MM.1S (cell line): ENCODE measurements at regions not wholly inside any gene's neighbourhood (a gene's known extent, or its start where the extent isn't known, plus 50 kb on each side); places are given as distances from the start of the nearest gene placed in this dataset.

ENCODE experiments used
- DNase-seq: peaks from one replicate; pipeline ENCODE4 v3.0.0-alpha.2; 2015
- H2AFZ ChIP-seq: fragments of 300-600 bp; sonication (generic); 2 replicates; pipeline ENCODE4 v1.6.0; 2016; ENCODE audit warnings: antibody characterized with exemption, low read length
- H3F3A ChIP-seq: fragments of 300-600 bp; sonication (generic); 2 replicates; pipeline ENCODE4 v1.6.1; 2016; ENCODE audit warnings: mild to moderate bottlenecking, antibody characterized with exemption, low read length, moderate library complexity, mixed read lengths; ENCODE audit not compliant: insufficient read depth
- H3K27ac ChIP-seq: fragments of 300-600 bp; sonication (generic); 2 replicates; pipeline ENCODE4 v1.5.1; 2016; ENCODE audit warnings: mild to moderate bottlenecking, low read length
- H3K27me3 ChIP-seq: fragments of 300-600 bp; sonication (generic); replicated peaks from 2 replicates; pipeline ENCODE4 v1.6.0; 2016; ENCODE audit warnings: low read length; ENCODE audit not compliant: insufficient read depth
- H3K36me3 ChIP-seq: fragments of 300-600 bp; sonication (generic); replicated peaks from 2 replicates; pipeline ENCODE4 v1.6.1; 2016; ENCODE audit warnings: mild to moderate bottlenecking, low read length, mixed read lengths; ENCODE audit not compliant: insufficient read depth
- H3K4me1 ChIP-seq: fragments of 300-600 bp; sonication (generic); 2 replicates; pipeline ENCODE4 v1.6.1; 2016; ENCODE audit warnings: low read length, mixed read lengths
- H3K4me2 ChIP-seq: fragments of 300-600 bp; sonication (generic); 2 replicates; pipeline ENCODE4 v1.6.0; 2016; ENCODE audit warnings: low read depth, low read length
- H3K4me3 ChIP-seq: fragments of 300-600 bp; sonication (generic); 2 replicates; pipeline ENCODE4 v1.5.1; 2016; ENCODE audit warnings: low read length, mixed read lengths
- H3K79me2 ChIP-seq: fragments of 300-600 bp; sonication (generic); 2 replicates; pipeline ENCODE4 v1.6.1; 2016; ENCODE audit warnings: mixed run types, low read length, mixed read lengths
- H3K9ac ChIP-seq: fragments of 300-600 bp; sonication (generic); 2 replicates; pipeline ENCODE4 v1.6.1; 2016; ENCODE audit warnings: low read length, mixed read lengths
- H3K9me2 ChIP-seq: fragments of 300-600 bp; sonication (generic); replicated peaks from 2 replicates; pipeline ENCODE4 v1.6.1; 2016; ENCODE audit warnings: mild to moderate bottlenecking, low read length, mixed read lengths; ENCODE audit not compliant: insufficient read depth
- H3K9me3 ChIP-seq: fragments of 300-600 bp; sonication (generic); replicated peaks from 2 replicates; pipeline ENCODE4 v1.6.1; 2016; ENCODE audit warnings: mild to moderate bottlenecking, low read length, mixed read lengths; ENCODE audit not compliant: insufficient read depth
- H4K20me1 ChIP-seq: fragments of 300-600 bp; sonication (generic); 2 replicates; pipeline ENCODE4 v1.6.1; 2016; ENCODE audit warnings: mild to moderate bottlenecking, low read length, moderate library complexity, mixed read lengths; ENCODE audit not compliant: insufficient read depth
- EZH2 ChIP-seq: fragments of 300-600 bp; sonication (generic); optimal IDR thresholded peaks from 2 replicates; pipeline ENCODE3; 2017; ENCODE audit warnings: low read depth, mild to moderate bottlenecking, antibody characterized with exemption, low read length, mixed read lengths
- EZH2phosphoT487 ChIP-seq: fragments of 300-600 bp; sonication (generic); IDR thresholded peaks from 2 replicates; pipeline ENCODE4 v1.6.1; 2018; ENCODE audit warnings: antibody characterized with exemption, low read length
- TF ChIP-seq, protein P1 (sequence below): fragments of 300-600 bp; sonication (generic); IDR thresholded peaks from 2 replicates; pipeline ENCODE4 v1.5.1; 2016; ENCODE audit warnings: antibody characterized with exemption, low read length, mixed read lengths

DNA sequence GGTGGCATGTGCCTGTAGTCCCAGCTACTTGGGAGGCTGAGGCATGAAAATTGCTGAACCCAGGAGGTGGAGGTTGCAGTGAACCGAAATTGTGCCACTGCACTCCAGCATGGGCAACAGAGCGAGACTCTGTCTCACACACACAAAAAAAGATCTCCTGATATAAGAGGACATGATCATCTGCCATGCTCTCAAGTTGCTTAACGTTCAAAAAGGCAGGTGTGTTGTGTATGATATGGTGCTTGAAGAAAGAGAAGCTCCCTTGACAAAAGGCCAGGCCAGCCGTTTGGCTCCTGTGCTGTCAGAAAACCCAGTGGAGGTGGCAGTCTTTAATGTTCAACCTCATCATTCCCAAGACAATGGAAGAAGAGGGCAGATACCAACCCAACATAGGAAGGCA lies 117.3 kb upstream of the PLET1 start:
- TF ChIP-seq, protein P1, sequence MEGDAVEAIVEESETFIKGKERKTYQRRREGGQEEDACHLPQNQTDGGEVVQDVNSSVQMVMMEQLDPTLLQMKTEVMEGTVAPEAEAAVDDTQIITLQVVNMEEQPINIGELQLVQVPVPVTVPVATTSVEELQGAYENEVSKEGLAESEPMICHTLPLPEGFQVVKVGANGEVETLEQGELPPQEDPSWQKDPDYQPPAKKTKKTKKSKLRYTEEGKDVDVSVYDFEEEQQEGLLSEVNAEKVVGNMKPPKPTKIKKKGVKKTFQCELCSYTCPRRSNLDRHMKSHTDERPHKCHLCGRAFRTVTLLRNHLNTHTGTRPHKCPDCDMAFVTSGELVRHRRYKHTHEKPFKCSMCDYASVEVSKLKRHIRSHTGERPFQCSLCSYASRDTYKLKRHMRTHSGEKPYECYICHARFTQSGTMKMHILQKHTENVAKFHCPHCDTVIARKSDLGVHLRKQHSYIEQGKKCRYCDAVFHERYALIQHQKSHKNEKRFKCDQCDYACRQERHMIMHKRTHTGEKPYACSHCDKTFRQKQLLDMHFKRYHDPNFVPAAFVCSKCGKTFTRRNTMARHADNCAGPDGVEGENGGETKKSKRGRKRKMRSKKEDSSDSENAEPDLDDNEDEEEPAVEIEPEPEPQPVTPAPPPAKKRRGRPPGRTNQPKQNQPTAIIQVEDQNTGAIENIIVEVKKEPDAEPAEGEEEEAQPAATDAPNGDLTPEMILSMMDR: no peak
- no peak for TF ChIP-seq EZH2
- no peak for TF ChIP-seq EZH2phosphoT487
- Histone ChIP-seq H3K27me3 (no peaks in the 10 kb centered on the region), H3K4me2 (no peak overlapping the region), H3F3A (no peaks in the 10 kb centered on the region), H2AFZ (no peak overlapping the region), H3K4me3 (no peak overlapping the region), H3K9ac (no peak overlapping the region), H3K9me2 (no peaks in the 10 kb centered on the region), H3K36me3 (no peaks in the 10 kb centered on the region), H4K20me1 (no peaks in the 10 kb centered on the region), H3K79me2 (no peaks in the 10 kb centered on the region), H3K9me3 (no peaks in the 10 kb centered on the region), H3K27ac (no peak overlapping the region), H3K4me1 (no peaks in the 10 kb centered on the region)
- no peak for DNase-seq

- Histone ChIP-seq H3K4me1 (no peaks in the 10 kb centered on the region), H3K9ac (no peak overlapping the region), H3K9me3 (no peaks in the 10 kb centered on the region), H3K79me2 (no peaks in the 10 kb centered on the region), H3K27ac (no peak overlapping the region), H3K36me3 (no peaks in the 10 kb centered on the region), H3K9me2 (no peaks in the 10 kb centered on the region), H2AFZ (no peak overlapping the region), H3K4me2 (no peak overlapping the region), H3K27me3 (no peaks in the 10 kb centered on the region), H3F3A (no peaks in the 10 kb centered on the region), H3K4me3 (no peak overlapping the region), H4K20me1 (no peaks in the 10 kb centered on the region)
- no peak for TF ChIP-seq EZH2
- TF ChIP-seq, protein P1: no peak
- no peak for TF ChIP-seq EZH2phosphoT487
- no peak for DNase-seq
Observed at GRCh38 chr11:112380464-112380863, 119.8 kb upstream of the PLET1 start.

GRCh38 chr11:112381578-112381977 lies 120.9 kb upstream of the PLET1 start:
- no peaks in the 10 kb centered on the region for H3K9me2 ChIP-seq
- no peaks in the 10 kb centered on the region for H4K20me1 ChIP-seq
- no peaks in the 10 kb centered on the region for H3K79me2 ChIP-seq
- H2AFZ ChIP-seq: no peak overlapping the region
- H3K27me3 ChIP-seq: no peaks in the 10 kb centered on the region
- H3K4me2 ChIP-seq: no peak overlapping the region
- no peaks in the 10 kb centered on the region for H3K36me3 ChIP-seq
- H3K4me3 ChIP-seq: no peak overlapping the region
- H3K4me1 ChIP-seq: no peaks in the 10 kb centered on the region
- no peaks in the 10 kb centered on the region for H3F3A ChIP-seq
- TF ChIP-seq, protein P1: no peak
- TF ChIP-seq EZH2: no peak
- no peak overlapping the region for H3K9ac ChIP-seq
- no peaks in the 10 kb centered on the region for H3K9me3 ChIP-seq
- no peak overlapping the region for H3K27ac ChIP-seq
- no peak for DNase-seq

- DNase-seq: no peak
- no peaks in the 10 kb centered on the region for H3K9me3 ChIP-seq
- H3K9me2 ChIP-seq: no peaks in the 10 kb centered on the region
- TF ChIP-seq EZH2: no peak
- no peak for TF ChIP-seq EZH2phosphoT487
- TF ChIP-seq, protein P1: no peak
- no peak overlapping the region for H3K4me2 ChIP-seq
- no peaks in the 10 kb centered on the region for H3K79me2 ChIP-seq
- no peak overlapping the region for H3K27ac ChIP-seq
- H3K9ac ChIP-seq: no peak overlapping the region
- no peaks in the 10 kb centered on the region for H3K27me3 ChIP-seq
- no peaks in the 10 kb centered on the region for H3K36me3 ChIP-seq
- H4K20me1 ChIP-seq: no peaks in the 10 kb centered on the region
- no peaks in the 10 kb centered on the region for H3F3A ChIP-seq
- H3K4me1 ChIP-seq: no peaks in the 10 kb centered on the region
- H3K4me3 ChIP-seq: no peak overlapping the region
- H2AFZ ChIP-seq: no peak overlapping the region
Observed at GRCh38 chr11:112382561-112382960, 121.9 kb upstream of the PLET1 start.
